NCI-H2171 (cell line): ENCODE measurements at regions not wholly inside any gene's neighbourhood (a gene's known extent, or its start where the extent isn't known, plus 50 kb on each side); places are given as distances from the start of the nearest gene placed in this dataset.

ENCODE experiments used
- DNase-seq: peaks from one replicate; lab custom pipeline; 2025; lab: John Stamatoyannopoulos, UW

- DNase-seq, result no peak
Observed at GRCh38 chr3:64748244-64748904, 60.6 kb upstream of the ADAMTS9 start.

DNA sequence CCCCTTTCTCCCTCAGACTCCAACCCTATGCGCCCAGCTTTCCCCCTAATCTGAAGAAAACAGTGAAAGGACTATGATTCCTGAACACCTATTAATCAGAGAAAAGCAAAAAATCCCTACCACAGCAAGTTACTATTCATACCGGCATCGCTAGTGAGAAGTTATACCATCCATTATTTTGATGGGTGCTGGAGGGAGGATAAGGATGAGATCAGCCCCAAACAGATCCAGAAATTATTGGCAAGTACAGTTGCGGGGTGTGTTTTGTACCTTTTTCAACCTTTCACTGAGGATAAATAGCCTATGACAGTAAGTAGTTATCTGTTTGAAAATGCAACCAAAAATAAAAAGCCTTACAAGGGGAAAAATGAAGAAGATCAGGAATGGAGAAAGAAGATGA, 59.9 kb upstream of the ADAMTS9 start:
- no peak for DNase-seq

DNA sequence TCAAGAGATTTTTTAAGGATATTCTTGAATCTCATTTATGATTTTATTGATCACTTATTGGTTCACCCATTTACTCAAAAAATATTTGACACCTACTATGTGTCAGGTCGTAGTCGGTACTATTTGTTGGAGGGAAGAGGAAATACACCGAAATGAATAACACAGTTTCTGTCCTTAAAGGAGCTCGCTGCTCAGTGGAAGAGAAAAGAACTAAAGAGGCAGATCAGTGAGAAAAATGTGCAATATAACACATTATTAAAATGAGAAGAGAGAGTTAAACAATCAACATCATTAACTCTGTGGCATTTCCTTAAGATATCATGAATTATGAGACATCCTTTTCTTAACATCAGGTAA, 56.1 kb upstream of the ADAMTS9 start:
- DNase-seq, result no peak

GRCh38 chr3:64743156-64743886, 55.5 kb upstream of the ADAMTS9 start:
- DNase-seq, result no peak

DNA sequence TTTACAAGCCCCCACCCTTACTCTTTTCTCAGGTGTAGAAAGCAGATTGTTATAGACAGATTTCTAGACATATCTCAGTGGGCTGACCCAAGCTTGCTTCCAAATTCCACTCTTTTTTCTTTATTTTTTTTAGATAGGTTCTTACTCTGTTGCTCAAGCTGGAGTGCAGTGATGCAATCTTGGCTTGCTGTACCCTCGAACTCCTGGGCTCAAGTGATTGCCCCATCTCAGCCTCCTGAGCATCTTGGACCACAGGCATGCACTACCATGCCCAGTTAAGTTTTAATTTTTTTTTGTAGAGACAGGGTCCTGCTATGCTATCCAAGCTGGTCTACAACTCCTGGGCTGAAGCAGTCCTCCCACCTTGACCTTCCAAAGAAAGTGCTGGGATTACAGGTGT, 53.5 kb upstream of the ADAMTS9 start:
- no peak for DNase-seq

DNA sequence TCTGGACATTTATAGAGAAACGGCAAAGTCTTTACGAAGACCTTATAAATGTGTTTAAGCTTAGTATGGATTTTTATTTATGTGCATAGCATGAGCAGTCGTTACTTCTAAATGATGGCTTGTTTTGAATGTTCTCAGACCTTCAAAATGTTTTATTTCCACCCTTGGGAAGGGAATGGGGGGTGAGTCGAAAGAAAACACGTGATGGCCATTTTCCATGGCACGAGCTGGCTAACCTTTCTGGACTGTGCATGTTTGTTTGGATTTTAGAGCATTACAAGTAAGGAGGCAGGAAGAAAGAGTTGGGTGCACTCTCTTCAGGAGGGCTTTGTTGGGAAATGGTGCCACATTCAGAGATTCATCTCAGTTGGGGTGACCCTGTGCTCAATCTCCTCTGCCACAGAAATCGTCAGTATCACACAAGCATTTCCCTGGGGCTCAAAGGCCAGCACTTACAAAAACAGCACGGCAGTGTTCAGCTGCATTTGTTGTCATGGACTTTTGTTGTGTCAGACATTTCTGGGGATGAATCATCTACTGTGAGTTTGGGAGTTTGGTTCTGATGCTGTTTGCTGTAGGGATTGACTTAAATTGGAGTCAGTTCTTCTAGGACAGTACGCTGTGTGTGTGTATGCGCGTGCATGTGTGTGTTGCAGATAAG, 52.3 kb upstream of the ADAMTS9 start:
- DNase-seq, result no peak
